Endothelial cell of umbilical vein (primary cell): ENCODE measurements at regions not wholly inside any gene's neighbourhood (a gene's known extent, or its start where the extent isn't known, plus 50 kb on each side); places are given as distances from the start of the nearest gene placed in this dataset.

Experiments
- CTCF ChIP-seq, 2 donors: IDR thresholded peaks; 1 replicate in 1 of 2; 2 replicates in 1 of 2; pipeline ENCODE4 v1.5.1; 2011; ENCODE audit warnings: low read length in 2 of 2, mild to moderate bottlenecking in 2 of 2, moderate library complexity in 2 of 2, control low read depth in 1 of 2, inconsistent platforms in 1 of 2, low read depth in 1 of 2; ENCODE audit not compliant: insufficient read depth in 1 of 2; ENCODE audit errors: extremely low read depth in 1 of 2
- EZH2 ChIP-seq: IDR thresholded peaks from 2 replicates; pipeline ENCODE4 v1.6.1; 2012; ENCODE audit warnings: borderline replicate concordance, low read depth, mild to moderate bottlenecking, moderate library complexity, low read length, inconsistent platforms; ENCODE audit not compliant: severe bottlenecking
- JUN ChIP-seq: IDR thresholded peaks from 2 replicates; pipeline ENCODE4 v1.6.1; 2011; ENCODE audit warnings: borderline replicate concordance, low read depth; ENCODE audit not compliant: insufficient read length, insufficient read depth
- MAX ChIP-seq: IDR thresholded peaks from 2 replicates; pipeline ENCODE4 v1.6.1; 2011; ENCODE audit not compliant: insufficient read depth, insufficient read length
- MYC ChIP-seq: IDR thresholded peaks from one replicate; pipeline ENCODE4 v1.6.1; 2011; ENCODE audit warnings: mild to moderate bottlenecking, low read depth, low read length
- POLR2A ChIP-seq: IDR thresholded peaks from 2 replicates; pipeline ENCODE4 v1.6.1; 2012; ENCODE audit warnings: low read depth, mild to moderate bottlenecking, control low read depth, low read length
- POLR2AphosphoS5 ChIP-seq: IDR thresholded peaks from 2 replicates; pipeline ENCODE4 v1.6.1; 2012; ENCODE audit warnings: low read depth, mild to moderate bottlenecking, control low read depth, low read length, moderate library complexity; ENCODE audit not compliant: insufficient read depth

GRCh38 chr2:145597809-145598208 is 1077.9 kb upstream of the ZEB2 start:
- TF ChIP-seq CTCF (IDR thresholded peaks at IDR 0.05; ENCODE audit: extremely low read depth in 1 of 2, insufficient read depth in 1 of 2, low read depth in 1 of 2, low read length in 2 of 2) = no peak
- no peak for TF ChIP-seq POLR2A
- TF ChIP-seq MAX = no peak
- no peak for TF ChIP-seq JUN
- TF ChIP-seq POLR2AphosphoS5 = no peak
- no peak for TF ChIP-seq EZH2
- TF ChIP-seq MYC = no peak
